NCI-H748 (cell line): ENCODE measurements at regions not wholly inside any gene's neighbourhood (a gene's known extent, or its start where the extent isn't known, plus 50 kb on each side); places are given as distances from the start of the nearest gene placed in this dataset.

Experiments used
- DNase-seq: peaks from one replicate; lab custom pipeline; 2025; ENCODE audit not compliant: unreplicated experiment; lab: John Stamatoyannopoulos, UW

GRCh38 chr10:8416192-8416701, 361.8 kb downstream of the GATA3 start:
- DNase-seq: no peak

- no peak for DNase-seq
These were observed 362.3 kb downstream of the GATA3 start for GRCh38 chr10:8416760-8417159.

- no peak for DNase-seq
These were observed 363.1 kb downstream of the GATA3 start for GRCh38 chr10:8417631-8418030.

- DNase-seq: no peak
These were observed 364.1 kb downstream of the GATA3 start for GRCh38 chr10:8418631-8419030.

- DNase-seq: no peak
These were observed 365.7 kb downstream of the GATA3 start for GRCh38 chr10:8420182-8420581.

GRCh38 chr10:8424555-8425211, 370.2 kb downstream of the GATA3 start:
- no peak for DNase-seq

- no peak for DNase-seq
These were observed 374.2 kb downstream of the GATA3 start for GRCh38 chr10:8428654-8429053.

GRCh38 chr10:8430321-8430720, 375.8 kb downstream of the GATA3 start:
- DNase-seq: no peak

GRCh38 chr10:8431511-8431910, 377.0 kb downstream of the GATA3 start:
- DNase-seq: no peak

GRCh38 chr10:8435186-8436055, 380.9 kb downstream of the GATA3 start:
- no peak for DNase-seq

- DNase-seq: no peak
These were observed 383.4 kb downstream of the GATA3 start for GRCh38 chr10:8437896-8438295.

- DNase-seq: no peak
These were observed 384.1 kb downstream of the GATA3 start for GRCh38 chr10:8438603-8439002.

GRCh38 chr10:8439040-8439439, 384.6 kb downstream of the GATA3 start:
- no peak for DNase-seq

GRCh38 chr10:8444630-8445029, 390.1 kb downstream of the GATA3 start:
- no peak for DNase-seq

GRCh38 chr10:8445353-8445752, 390.9 kb downstream of the GATA3 start:
- no peak for DNase-seq

GRCh38 chr10:8449909-8450308, 395.4 kb downstream of the GATA3 start:
- no peak for DNase-seq

- no peak for DNase-seq
These were observed 399.1 kb downstream of the GATA3 start for GRCh38 chr10:8453587-8453986.

GRCh38 chr10:8454357-8454756, 399.9 kb downstream of the GATA3 start:
- no peak for DNase-seq

GRCh38 chr10:8455181-8455580, 400.7 kb downstream of the GATA3 start:
- DNase-seq: no peak

GRCh38 chr10:8456386-8456785, 401.9 kb downstream of the GATA3 start:
- no peak for DNase-seq

- DNase-seq: no peak
These were observed 406.1 kb downstream of the GATA3 start for GRCh38 chr10:8460626-8461025.

- DNase-seq: no peak
These were observed 408.1 kb downstream of the GATA3 start for GRCh38 chr10:8462565-8462964.
